ENCODE measurements at regions not wholly inside any gene's neighbourhood (a gene's known extent, or its start where the extent isn't known, plus 50 kb on each side); places are given as distances from the start of the nearest gene placed in this dataset.

GRCh38 chr20:55745840-55746239, 259.5 kb downstream of the CBLN4 start:
- WGBS, 2 donors (ENCODE audit: low coverage in 1 of 2) = 79% methylated on average over 1 of the region's 1 CpG; no CpG with 5 or more reads in 1 of the 2 donors
- ATAC-seq = no peak
- TF ChIP-seq CTCF (IDR thresholded peaks at IDR 0.05) (no peak), POLR2A (IDR thresholded peaks at IDR 0.05) (no peak), EP300 (IDR thresholded peaks at IDR 0.05) (no peak), POLR2AphosphoS5 (IDR thresholded peaks at IDR 0.05) (no peak)
- Histone ChIP-seq H3K4me1 (no peaks in the 10 kb centered on the region), H3K36me3 (no peaks in the 10 kb centered on the region), H3K4me3 (no peak overlapping the region), H3K27ac (no peak overlapping the region), H3K27me3 (no peaks in the 10 kb centered on the region), H3K9me3 (no peaks in the 10 kb centered on the region)

DNA sequence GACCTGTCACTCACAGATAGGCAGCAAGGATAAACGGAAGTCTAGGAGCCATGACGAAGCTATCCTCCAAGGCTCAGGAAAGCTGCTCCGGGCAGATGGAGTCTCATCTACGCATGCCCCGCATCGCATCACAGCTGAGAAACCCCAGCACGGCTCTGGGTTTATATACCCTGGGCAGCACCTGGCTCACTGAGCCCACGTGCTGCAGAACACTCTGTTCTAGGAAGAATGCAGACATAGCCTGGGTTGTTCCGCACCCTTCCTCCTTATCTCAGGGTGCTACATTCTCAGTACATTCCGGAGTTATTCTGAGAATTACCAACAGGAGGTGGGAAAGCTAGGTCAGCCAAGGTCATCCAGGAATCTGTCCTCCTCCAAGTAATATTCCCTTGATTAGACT, 260.4 kb downstream of the CBLN4 start:
- no peaks in the 10 kb centered on the region for H3K27me3 ChIP-seq
- WGBS, 2 donors (ENCODE audit: low coverage in 1 of 2) = 80% methylated on average over 2 to 10 of the region's 10 CpGs
- no peak for ATAC-seq
- H3K4me1 ChIP-seq = no peaks in the 10 kb centered on the region
- H3K4me3 ChIP-seq = no peak overlapping the region
- TF ChIP-seq EP300 (IDR thresholded peaks at IDR 0.05) = no peak
- no peak for TF ChIP-seq POLR2AphosphoS5 (IDR thresholded peaks at IDR 0.05)
- TF ChIP-seq CTCF (IDR thresholded peaks at IDR 0.05) = no peak
- no peak for TF ChIP-seq POLR2A (IDR thresholded peaks at IDR 0.05)
- no peaks in the 10 kb centered on the region for H3K9me3 ChIP-seq
- no peak overlapping the region for H3K27ac ChIP-seq
- no peaks in the 10 kb centered on the region for H3K36me3 ChIP-seq

- H3K27me3 ChIP-seq = no peaks in the 10 kb centered on the region
- no peaks in the 10 kb centered on the region for H3K36me3 ChIP-seq
- no peaks in the 10 kb centered on the region for H3K9me3 ChIP-seq
- H3K27ac ChIP-seq = no peak overlapping the region
- ATAC-seq = no peak
- H3K4me3 ChIP-seq = no peak overlapping the region
- TF ChIP-seq EP300 (IDR thresholded peaks at IDR 0.05) = no peak
- TF ChIP-seq CTCF (IDR thresholded peaks at IDR 0.05) = no peak
- no peak for TF ChIP-seq POLR2AphosphoS5 (IDR thresholded peaks at IDR 0.05)
- no peak for TF ChIP-seq POLR2A (IDR thresholded peaks at IDR 0.05)
- 75 to 86% methylated on average over 1 to 2 of the region's 3 CpGs for WGBS, 2 donors (ENCODE audit: low coverage in 1 of 2)
- H3K4me1 ChIP-seq = no peaks in the 10 kb centered on the region
Observed at GRCh38 chr20:55741801-55742200, 263.5 kb downstream of the CBLN4 start.

DNA sequence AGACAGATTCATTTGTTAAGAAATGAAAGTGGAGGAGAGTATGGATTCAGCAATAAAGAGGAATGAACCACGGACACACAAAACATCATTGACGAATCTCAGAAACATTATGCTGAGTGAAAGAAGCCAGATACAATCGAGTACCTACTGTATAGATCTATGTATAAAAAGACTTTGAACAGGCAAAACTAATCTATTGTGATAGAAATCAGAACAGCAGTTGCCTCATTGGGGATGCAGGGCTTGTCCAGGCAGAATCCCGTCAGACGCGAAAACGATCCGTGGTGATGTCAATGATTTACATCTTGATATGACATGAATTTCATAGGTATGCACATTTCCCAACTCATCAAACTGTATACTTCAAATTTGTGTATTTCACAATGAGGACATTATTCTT, 265.2 kb downstream of the CBLN4 start:
- Histone ChIP-seq H3K27ac (no peak overlapping the region), H3K4me3 (no peak overlapping the region), H3K36me3 (no peaks in the 10 kb centered on the region), H3K27me3 (no peaks in the 10 kb centered on the region), H3K4me1 (no peaks in the 10 kb centered on the region), H3K9me3 (no peaks in the 10 kb centered on the region)
- WGBS, 2 donors (ENCODE audit: low coverage in 1 of 2) = 85 to 92% methylated on average over 5 to 8 of the region's 8 CpGs
- TF ChIP-seq EP300 (IDR thresholded peaks at IDR 0.05) = no peak
- ATAC-seq = no peak

- no peak for TF ChIP-seq EP300 (IDR thresholded peaks at IDR 0.05)
- Histone ChIP-seq H3K36me3 (no peaks in the 10 kb centered on the region), H3K4me1 (no peaks in the 10 kb centered on the region), H3K4me3 (no peak overlapping the region), H3K27me3 (no peaks in the 10 kb centered on the region), H3K27ac (no peak overlapping the region), H3K9me3 (no peaks in the 10 kb centered on the region)
- WGBS, 2 donors (ENCODE audit: low coverage in 1 of 2) = 56 to 71% methylated on average over 4 of the region's 4 CpGs
- no peak for ATAC-seq
Observed at GRCh38 chr20:55730321-55730720, 275.0 kb downstream of the CBLN4 start.

GRCh38 chr20:55714736-55715135, 290.6 kb downstream of the CBLN4 start:
- H3K36me3 ChIP-seq = no peaks in the 10 kb centered on the region
- no peaks in the 10 kb centered on the region for H3K4me1 ChIP-seq
- TF ChIP-seq EP300 (IDR thresholded peaks at IDR 0.05) (no peak), POLR2A (IDR thresholded peaks at IDR 0.05) (no peak), POLR2AphosphoS5 (IDR thresholded peaks at IDR 0.05) (no peak), CTCF (IDR thresholded peaks at IDR 0.05) (no peak)
- ATAC-seq = no peak
- WGBS, 2 donors (ENCODE audit: low coverage in 1 of 2) = 57 to 58% methylated on average over 5 of the region's 6 CpGs
- H3K9me3 ChIP-seq = peaks cover 0 to 7% (median 0%) of the 10 kb centered on the region in 3 donors
- no peak overlapping the region for H3K4me3 ChIP-seq
- H3K27me3 ChIP-seq = no peaks in the 10 kb centered on the region
- H3K27ac ChIP-seq = no peak overlapping the region
